RWPE2 (cell line): ENCODE measurements at regions not wholly inside any gene's neighbourhood (a gene's known extent, or its start where the extent isn't known, plus 50 kb on each side); places are given as distances from the start of the nearest gene placed in this dataset.
"Not testable (repeated sequence)": the region's sequence is repeated elsewhere in the genome, so short reads cannot be mapped to it uniquely, and the experiment has no call there.

Experiments
- ATAC-seq: fragments of 200-7000 bp; cut with Tn5 transposase; 3 replicates; pipeline ENCODE4 v1.9.1; 2021; ENCODE audit warnings: low read depth
- DNase-seq: peaks from one replicate; pipeline ENCODE4 v3.0.0-alpha.2; 2020; ENCODE audit warnings: low spot score
- H3K27ac ChIP-seq: fragments of 450-650 bp; 2 replicates; pipeline ENCODE4 v1.5.1; 2017; ENCODE audit warnings: mild to moderate bottlenecking; ENCODE audit not compliant: poor library complexity, severe bottlenecking
- H3K27me3 ChIP-seq: fragments of 250-450 bp; sonication (Bioruptor Pico); 2 replicates; pipeline ENCODE4 v1.5.1; 2021; ENCODE audit warnings: mild to moderate bottlenecking, moderate library complexity; ENCODE audit not compliant: insufficient read depth, poor library complexity, severe bottlenecking
- H3K36me3 ChIP-seq: fragments of 250-450 bp; sonication (Bioruptor Pico); 2 replicates; pipeline ENCODE4 v1.5.1; 2020; ENCODE audit warnings: low read depth, mild to moderate bottlenecking, moderate library complexity
- H3K4me1 ChIP-seq: fragments of 250-450 bp; sonication (Bioruptor Pico); 2 replicates; pipeline ENCODE4 v1.5.1; 2021; ENCODE audit warnings: mild to moderate bottlenecking, moderate library complexity; ENCODE audit not compliant: insufficient read depth, poor library complexity, severe bottlenecking
- H3K4me3 ChIP-seq: fragments of 250-450 bp; sonication (Bioruptor Pico); 2 replicates; pipeline ENCODE4 v1.5.1; 2021; ENCODE audit warnings: mild to moderate bottlenecking, moderate library complexity; ENCODE audit not compliant: severe bottlenecking
- H3K9me3 ChIP-seq: fragments of 250-450 bp; sonication (Bioruptor Pico); 2 replicates; pipeline ENCODE4 v1.5.1; 2021; ENCODE audit warnings: mild to moderate bottlenecking, moderate library complexity; ENCODE audit not compliant: severe bottlenecking
- CTCF ChIP-seq: fragments of 450-650 bp; IDR thresholded peaks from one replicate; pipeline ENCODE4 v1.5.1; 2017; ENCODE audit warnings: mild to moderate bottlenecking, moderate library complexity; ENCODE audit not compliant: poor library complexity, severe bottlenecking

- no peak for TF ChIP-seq CTCF
- DNase-seq (no peak), ATAC-seq (no peak)
- Histone ChIP-seq H3K27ac (no peak overlapping the region), H3K4me1 (no peaks in the 10 kb centered on the region), H3K9me3 (no peaks in the 10 kb centered on the region), H3K36me3 (no peaks in the 10 kb centered on the region), H3K27me3 (no peaks in the 10 kb centered on the region), H3K4me3 (no peak overlapping the region)
Measured at GRCh38 chr2:8611246-8611645, 70.6 kb upstream of the ID2 start.

GRCh38 chr2:8611700-8612099, 70.2 kb upstream of the ID2 start:
- H3K9me3 ChIP-seq, result no peaks in the 10 kb centered on the region
- H3K4me1 ChIP-seq, result no peaks in the 10 kb centered on the region
- no peak overlapping the region for H3K27ac ChIP-seq
- no peak for TF ChIP-seq CTCF
- H3K4me3 ChIP-seq, result no peak overlapping the region
- no peaks in the 10 kb centered on the region for H3K36me3 ChIP-seq
- H3K27me3 ChIP-seq, result no peaks in the 10 kb centered on the region
- DNase-seq, result no peak
- ATAC-seq, result no peak

- no peak overlapping the region for H3K4me3 ChIP-seq
- no peak for TF ChIP-seq CTCF
- no peak overlapping the region for H3K27ac ChIP-seq
- ATAC-seq, result no peak
- no peaks in the 10 kb centered on the region for H3K27me3 ChIP-seq
- no peaks in the 10 kb centered on the region for H3K9me3 ChIP-seq
- DNase-seq, result no peak
- no peaks in the 10 kb centered on the region for H3K36me3 ChIP-seq
- H3K4me1 ChIP-seq, result no peaks in the 10 kb centered on the region
Measured at GRCh38 chr2:8612734-8613179, 69.1 kb upstream of the ID2 start.

GRCh38 chr2:8613207-8613999, 68.5 kb upstream of the ID2 start:
- not testable (repeated sequence) for H3K9me3 ChIP-seq, H3K4me1 ChIP-seq, H3K27me3 ChIP-seq, ATAC-seq, H3K36me3 ChIP-seq, H3K4me3 ChIP-seq, DNase-seq, H3K27ac ChIP-seq

- H3K4me1 ChIP-seq, result no peaks in the 10 kb centered on the region
- TF ChIP-seq CTCF, result no peak
- H3K27ac ChIP-seq, result no peak overlapping the region
- no peaks in the 10 kb centered on the region for H3K36me3 ChIP-seq
- ATAC-seq (no peak), DNase-seq (no peak)
- no peaks in the 10 kb centered on the region for H3K9me3 ChIP-seq
- no peaks in the 10 kb centered on the region for H3K27me3 ChIP-seq
- H3K4me3 ChIP-seq, result no peak overlapping the region
Measured at GRCh38 chr2:8614646-8615045, 67.2 kb upstream of the ID2 start.
